Limb (tissue), 2 donors: ENCODE measurements at regions not wholly inside any gene's neighbourhood (a gene's known extent, or its start where the extent isn't known, plus 50 kb on each side); places are given as distances from the start of the nearest gene placed in this dataset.

Experiments used
- DNase-seq, 2 donors: peaks; one replicate each; pipeline ENCODE4 v3.0.0-alpha.2; 2016; ENCODE audit errors: extremely low spot score in 2 of 2

DNA sequence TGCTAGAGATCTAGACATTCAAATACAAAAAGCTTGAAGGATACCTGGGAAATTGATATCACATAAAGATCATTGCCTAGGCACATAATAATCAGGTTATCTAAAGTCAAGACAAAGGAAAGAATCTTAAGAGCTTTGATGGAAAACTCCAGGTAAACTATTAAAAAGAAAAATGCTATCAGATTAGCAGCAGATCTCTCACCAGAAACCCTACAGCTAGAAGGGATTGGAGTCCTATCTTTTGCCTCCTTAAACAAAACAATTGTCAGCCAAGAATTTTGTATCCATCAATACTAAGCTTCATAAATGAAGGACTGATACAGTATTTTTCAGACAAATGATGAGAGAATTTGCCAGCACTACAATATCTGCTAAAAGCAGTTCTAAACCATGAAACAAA, 682.4 kb upstream of the ATXN8OS start:
- no peak for DNase-seq

DNA sequence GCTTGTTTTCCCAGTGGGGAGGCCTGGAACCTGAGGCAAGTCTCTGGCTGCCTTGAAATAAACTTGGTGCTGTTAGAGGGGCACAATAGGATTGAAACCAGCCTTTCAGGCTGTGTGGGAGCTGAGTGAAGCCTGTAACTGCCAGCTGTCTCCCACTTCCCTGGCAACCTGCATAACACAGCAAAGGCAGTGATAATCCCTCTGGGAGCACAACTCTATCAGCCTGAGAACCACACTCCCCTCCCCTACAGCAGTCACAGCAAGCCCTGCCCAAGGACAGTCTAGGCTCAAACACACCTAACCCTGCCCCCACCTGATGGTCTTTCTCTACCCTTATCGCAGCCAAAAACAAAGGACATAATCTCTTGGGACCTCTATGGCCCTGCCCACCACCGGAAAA, 683.8 kb upstream of the ATXN8OS start:
- no peak for DNase-seq

DNA sequence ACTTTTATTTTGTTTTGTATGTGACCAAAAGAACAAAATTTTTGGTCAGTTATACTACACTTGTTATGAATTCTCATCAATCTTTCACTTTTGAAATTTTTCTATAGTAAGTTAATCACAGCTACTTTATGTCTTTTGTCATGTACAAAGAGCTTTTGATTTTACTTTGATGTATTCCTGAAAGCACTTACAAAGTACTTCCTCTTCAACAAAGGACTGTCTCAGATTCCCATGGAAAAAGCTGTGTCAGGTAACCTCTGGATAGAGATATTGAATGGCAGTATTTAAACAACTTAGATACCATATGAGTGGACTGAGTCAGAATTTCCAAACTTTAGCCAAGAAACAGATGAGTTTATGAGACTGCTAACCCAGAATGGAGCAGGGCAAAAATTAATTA, 689.3 kb upstream of the ATXN8OS start:
- DNase-seq: no peak

DNA sequence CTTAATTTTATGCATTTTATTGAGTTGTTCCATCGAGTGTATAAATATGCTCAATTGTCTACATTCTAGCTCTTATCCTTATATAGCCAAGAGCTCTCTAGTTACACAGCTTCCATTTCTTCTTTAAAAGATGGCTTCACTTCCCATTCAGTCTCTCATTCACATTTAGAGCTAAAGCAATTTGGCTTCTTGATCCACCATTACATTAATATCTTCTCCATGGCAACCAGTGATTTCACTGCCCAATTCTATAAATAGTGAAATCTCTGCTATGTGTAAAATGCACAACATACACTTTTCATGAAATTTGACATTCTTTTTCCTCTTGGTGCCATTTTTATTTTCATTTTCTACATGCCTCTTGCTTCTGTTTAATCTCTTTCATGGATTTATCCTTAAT, 696.9 kb upstream of the ATXN8OS start:
- no peak for DNase-seq

DNA sequence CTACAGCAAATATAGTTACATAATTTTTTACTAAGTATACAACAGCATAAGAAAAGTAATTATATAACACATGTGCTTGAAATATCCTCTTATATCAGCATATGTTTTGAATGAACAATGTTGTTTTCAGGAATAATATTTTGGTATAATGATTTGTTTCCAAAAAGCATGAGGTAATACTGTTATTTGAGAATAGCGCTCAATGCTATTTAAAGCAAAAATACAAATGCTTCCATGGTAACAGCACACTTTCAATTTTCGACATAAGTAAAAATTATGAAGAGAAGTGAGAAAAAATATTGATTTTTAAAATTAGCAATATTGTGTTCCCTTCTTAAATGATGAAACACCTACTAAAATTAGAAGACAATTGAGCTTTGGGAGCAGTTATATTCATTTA, 715.9 kb upstream of the ATXN8OS start:
- peak in 1 of 2 donors; percentile 11 for DNase-seq

DNA sequence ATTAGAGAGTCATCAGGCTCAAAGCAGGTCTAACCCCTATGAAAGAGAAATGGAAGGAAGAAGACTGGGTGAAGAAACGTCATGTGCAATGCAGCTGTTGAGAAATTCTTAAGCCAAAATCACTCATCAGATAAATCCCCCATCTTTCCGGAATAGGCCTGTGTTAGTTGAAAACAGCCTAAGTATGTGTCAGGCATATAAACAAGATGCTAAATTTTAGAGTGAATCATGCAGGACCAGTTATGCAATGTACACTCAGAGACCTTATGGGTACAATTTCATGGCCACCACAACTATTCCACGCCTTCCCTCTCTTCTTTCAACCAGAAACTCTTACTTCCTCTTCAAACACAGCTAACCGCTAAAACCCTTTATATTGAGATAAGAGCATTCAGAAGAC, 717.7 kb upstream of the ATXN8OS start:
- no peak for DNase-seq

DNA sequence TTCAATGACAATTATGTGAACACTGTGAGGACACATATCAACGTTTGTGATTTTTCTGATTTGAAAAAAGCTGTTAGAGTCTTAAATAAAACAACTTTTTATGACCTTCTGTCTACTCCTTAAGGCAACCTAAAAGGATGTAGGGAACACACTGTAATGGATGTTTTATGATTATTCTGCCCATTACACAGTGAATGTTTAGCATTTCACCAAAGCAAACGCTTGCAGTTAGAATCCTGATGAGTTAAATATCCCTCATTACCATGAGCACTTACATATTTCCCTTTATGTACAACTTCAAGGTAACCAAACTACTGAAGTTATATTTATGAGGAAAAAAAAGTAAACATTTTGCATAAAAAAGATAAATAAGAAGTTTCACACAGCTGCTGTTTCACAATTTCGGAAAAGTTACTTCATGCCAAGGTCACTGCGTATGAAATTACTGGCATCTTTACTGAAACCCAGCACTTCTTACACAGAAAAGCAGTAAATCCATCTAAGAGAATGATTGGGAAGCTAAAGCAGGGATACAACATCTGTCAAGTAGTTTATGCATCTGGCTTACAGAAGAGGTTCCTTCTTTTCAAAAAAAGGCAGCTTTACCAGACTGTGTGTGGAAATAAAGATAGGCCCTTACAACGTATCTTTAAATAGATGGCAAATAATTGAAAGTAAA, 733.7 kb upstream of the ATXN8OS start:
- peak in 1 of 2 donors; percentile 64 for DNase-seq

DNA sequence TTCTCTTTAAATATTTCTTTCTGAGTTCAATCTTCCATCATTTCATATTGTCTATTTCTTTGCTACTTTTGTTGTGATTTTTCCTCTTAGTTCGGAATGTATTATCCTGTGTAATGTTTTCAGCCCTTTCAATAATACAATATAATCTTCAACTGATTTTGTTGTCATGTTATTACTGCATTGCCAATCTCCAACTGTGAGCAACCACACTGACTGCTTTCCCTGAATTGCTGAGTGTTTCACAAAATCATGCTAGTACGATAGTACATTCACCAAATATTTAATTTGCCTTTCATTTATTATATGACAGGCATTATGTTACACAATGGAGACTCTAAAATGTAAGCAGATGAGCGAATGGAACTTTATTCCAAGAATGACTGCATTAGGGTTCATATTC, 744.3 kb upstream of the ATXN8OS start:
- DNase-seq: no peak

DNA sequence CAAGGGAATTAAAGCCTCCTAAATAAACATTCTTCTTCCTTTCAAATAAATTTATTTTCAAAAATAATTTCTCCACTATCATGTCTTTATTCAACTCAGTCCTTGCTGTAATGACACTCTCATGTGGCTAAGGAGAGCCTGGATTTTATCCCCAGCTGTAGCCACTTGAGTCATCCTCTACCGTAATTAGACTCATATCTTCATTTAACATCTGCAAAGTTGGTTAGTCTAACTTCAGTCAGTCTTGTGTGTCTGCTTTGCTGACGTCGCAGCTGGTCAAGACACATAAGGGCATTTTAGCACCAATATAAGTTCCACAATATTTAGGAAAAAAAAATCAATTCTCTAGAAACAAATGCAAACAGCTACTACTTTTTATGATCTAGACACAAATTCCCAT, 776.4 kb upstream of the ATXN8OS start:
- no peak for DNase-seq

DNA sequence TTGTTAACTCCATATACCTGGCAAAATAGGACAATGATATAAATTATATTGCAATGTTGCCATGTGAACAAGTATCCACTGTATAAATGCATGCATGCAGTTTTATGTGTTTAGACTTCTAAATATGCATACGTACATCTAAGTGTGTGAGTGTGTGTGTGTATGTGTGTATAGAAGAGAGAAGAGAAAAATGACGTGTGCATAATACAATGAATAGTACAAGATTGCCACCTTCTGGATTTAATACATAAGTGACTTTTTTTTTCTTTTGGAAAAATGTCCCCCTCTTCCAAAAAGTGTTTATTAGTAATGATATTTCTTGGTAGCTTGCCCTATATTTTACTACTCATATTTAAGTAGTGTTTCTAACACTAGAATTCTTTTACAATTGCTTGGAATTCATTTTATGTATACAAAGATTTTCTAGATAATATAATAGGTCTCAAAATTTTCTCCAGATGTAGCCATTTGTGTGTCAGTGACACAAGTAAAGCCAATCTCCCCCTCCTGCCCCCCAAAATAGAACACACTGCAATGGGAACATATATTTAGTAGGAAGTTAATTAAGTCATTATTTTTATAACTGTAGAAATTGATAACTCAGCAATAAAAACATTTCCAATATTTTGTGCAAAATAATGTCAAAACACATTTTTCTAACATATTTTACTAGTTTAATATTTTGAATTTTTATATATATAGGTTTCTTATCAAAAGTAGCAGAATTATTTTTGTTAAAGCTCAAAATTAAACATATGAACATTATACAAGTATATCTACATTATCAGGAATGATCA, 783.3 kb upstream of the ATXN8OS start:
- peak in 1 of 2 donors; percentile 55 for DNase-seq

DNA sequence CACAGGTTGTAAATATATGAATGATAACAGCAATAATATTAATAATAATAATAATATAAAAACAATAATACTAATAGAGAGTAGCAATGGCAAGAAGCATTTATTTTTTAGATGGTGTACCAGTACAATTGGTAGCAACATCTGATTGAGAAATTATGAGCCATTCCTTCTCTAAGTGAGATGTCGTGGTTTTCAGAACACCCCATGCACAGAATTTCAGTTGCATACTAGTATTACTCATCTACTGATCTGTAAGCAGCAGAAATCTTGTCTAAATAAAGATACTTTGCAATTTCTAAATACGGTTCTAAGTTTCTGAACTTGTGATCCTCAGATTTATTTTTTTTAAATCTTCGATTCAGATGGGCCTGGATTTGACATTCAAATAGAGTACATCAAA, 788.0 kb upstream of the ATXN8OS start:
- no peak for DNase-seq

DNA sequence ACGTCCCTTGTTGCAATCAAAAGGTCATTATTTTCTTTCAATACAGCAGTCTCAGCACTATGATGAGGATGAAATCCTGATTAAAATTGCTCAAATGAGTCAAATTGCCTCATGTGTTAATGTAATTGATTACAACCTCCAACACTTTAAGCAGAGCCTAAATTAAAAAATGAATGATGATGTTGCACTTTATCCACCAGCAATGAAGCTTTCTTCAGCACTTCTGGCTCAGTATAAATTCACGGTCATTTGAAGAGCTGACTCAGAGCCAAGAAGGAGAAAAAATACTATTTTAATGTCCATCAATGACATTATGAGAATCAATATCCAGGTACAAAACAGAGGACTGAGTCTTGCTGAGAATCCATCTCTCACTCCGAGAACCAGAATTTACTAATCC, 792.6 kb upstream of the ATXN8OS start:
- no peak for DNase-seq

DNA sequence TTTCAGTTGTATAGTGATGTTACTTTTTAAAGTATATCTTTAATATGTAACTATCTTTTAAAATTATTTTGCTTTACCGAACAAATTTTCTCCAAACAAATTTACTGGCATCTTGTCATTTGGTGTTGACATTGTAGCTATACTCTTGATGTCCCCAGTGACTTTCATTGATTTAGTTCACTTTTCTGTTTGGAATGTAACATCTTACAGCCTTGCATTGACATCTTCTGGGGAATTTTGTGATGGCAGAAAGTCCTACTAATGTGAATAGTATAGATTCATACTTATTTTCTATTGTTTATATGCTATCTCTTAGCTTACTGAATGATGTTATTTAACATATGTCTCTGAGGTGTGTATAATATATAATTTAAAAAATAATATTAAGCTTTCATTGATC, 800.9 kb upstream of the ATXN8OS start:
- DNase-seq: no peak

DNA sequence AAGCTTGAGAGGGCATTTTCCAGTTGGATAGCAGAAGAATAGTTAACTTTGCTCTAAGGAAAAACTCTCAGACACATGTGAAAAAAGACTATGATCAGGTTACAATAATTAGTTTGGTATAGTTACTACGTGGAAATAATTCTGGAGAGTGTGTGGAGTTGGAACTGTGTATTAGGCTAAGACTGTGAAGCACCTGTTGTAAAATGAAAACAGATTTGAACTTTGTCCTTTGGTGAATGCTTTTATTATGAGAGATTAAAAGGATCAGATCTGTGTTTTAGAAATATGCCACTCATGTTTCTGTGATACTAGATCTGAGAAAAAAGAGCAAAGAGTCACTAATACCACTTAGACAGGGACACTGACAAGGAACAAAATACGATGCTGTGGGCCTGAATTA, 807.5 kb upstream of the ATXN8OS start:
- no peak for DNase-seq

DNA sequence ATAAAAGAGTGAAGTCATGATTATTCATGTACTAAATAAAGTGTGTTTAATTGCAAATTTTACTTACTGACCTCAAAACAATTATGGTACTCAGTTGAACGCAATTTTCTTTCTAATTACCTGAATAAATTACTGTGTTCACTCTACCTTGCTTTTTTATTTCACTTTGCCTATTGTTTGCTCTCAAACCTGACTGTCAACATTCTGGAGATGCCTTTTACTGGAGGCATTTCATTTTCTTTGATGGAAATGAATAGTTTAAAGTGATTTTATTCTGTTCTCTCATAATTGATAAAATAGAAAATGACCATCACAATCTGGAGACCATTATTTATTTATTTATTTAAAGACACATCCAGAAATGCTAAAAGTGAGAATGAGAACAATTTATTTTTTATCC, 811.5 kb upstream of the ATXN8OS start:
- no peak for DNase-seq

DNA sequence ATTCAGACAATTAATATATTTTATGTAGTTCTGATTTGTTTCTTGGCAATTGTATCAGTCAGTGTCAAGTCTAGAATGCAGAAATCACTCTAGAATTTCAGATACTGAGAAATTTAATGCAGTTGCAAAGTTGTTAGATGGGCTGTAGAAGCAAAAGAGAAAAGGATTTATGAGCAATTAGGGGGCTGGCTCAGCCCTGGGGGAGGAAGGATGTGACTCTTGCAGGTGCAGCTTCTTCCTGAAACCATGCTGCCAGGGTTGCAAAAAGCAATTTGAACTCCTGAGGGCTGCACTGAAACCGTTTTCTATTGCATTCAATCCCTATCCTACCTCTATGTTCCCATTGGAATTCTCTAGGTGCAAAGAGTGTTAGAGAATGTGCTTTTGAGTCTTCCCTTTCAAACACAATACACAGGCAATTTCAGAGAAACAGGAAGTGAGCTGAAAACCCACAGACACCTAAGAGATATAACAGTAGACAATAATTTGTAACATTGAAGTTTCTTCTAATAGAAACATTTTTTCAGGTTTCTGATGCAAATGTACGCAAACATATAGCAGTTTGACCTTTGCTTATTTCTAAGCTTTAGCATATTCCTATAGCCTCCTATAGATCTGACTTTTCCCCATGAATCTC, 814.7 kb upstream of the ATXN8OS start:
- DNase-seq: no peak

DNA sequence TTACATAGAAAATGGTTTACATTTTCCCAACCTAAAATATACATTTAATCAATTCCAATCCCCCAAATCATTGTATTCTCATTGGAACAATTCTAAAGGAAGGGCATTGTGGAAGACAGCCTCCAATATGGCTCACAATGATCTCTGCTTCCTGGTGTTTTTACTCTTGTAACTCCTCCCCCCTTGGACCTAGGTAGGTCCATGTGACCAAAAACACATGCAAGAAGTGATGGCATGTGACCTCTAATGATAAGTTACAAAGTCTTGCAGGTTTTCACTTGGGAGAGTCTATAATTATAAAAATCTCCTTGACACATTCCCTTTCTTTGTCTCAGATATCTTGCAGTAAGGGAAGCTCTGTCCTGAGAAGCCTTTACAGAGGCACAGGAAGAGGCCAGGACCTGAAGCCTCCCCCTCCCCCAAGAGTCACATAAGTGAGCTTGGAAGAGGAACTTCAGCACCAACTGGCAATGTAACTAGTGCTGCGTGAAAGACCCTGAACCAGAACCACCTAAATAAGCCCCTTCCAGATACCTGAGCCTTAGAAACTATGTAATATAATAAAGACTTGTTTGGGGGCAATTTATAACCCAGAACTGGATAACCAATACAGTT, 816.2 kb upstream of the ATXN8OS start:
- no peak for DNase-seq

DNA sequence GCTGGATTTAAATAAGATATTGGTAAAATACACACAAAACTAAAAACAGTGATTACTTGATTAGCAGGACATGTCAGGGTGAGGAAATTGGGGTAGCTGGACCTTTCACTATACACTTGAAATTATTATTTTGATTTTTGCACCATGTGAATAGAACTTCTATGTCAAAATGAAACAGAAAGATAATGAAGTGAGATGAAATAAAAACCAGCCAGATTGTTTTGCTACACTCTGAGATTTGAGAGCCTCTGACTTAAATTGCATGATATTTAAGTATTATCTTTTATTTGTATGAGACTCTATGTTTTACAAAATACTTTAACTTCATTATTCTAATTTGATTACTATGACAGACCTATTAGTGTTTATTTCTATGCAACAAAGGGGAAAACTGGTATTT, 819.6 kb upstream of the ATXN8OS start:
- DNase-seq: no peak

DNA sequence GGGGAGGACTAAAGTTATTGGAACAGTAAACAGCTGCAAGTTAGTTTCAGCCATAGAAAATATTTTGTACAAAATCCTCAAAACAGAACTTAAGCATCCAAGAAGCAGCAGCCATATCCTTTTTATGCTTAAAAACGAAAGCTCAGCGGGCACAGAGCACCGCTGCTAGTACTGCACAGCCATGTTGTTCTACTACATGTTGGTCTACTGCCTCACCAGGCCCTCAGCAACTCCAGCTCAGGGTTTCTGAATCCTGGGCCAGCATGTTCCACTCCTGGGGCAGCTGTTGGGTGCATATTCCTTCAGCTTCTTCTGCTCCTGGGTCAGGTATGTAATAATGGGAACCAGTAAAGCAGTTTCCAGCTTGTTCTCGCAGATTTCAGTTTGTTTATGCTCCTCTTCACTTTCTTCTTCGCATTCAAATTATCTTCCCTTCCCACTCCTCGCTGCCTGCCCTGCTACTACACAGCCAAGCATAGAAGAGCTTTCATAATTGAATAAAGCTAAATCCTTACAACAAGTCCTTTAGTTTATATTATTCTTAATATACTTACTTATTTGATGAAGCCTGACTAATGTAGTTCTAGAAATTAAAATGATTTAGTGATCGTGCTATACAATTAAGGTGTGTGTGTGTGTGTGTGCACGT, 820.5 kb upstream of the ATXN8OS start:
- no peak for DNase-seq

DNA sequence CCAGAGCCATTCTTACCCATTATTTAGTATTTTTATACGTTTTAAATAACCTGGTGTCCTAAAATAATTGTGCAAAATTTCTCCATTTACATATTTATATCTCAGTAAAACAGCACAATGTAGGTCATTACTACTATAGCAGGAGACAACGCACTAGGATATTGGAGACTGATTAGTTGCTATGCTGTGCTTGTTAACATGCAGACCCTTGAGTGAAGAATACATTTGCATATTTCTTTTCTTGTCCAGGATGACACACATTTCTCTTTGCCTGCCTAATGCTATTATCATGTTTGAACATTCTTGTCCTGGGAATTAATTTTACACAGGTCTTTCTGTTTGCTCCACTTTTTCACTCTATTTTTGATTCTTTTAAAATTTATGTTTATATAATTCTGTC, 823.8 kb upstream of the ATXN8OS start:
- DNase-seq: no peak

DNA sequence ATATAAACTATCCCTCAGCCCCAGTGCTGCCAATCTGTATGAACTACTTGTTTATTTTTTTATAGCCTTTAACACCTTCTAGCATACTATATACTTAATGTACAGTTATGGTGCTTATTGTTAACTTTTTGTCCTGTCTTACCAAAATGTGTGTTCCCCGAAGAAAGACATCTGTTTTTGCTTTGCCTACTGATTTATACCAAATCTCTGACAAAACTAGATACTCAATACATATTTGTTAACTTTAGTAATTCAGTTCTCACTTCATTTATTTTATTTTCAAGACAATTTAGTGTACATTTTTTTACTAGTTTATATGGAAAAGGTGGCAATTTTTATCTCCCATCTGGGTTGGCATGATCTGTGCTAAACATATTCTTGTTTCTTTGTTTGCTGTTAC, 824.3 kb upstream of the ATXN8OS start:
- no peak for DNase-seq

DNA sequence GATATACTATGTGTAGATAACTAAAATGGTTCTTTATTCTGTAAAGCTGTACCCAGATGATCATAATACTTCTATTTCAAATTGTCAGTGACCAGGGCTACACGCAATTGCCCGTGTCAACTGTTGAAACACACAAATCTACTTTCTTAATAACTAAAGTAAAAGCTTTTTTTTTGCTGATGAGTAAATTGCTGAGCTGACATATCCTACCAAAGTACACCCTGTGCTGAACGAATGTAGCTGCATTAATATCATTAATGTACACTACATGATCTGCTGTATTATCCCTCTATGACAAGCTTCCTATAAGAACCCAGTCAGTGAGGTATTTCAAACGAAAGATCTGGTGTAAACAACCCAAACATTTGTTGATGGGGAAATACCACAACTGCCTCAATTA, 827.2 kb upstream of the ATXN8OS start:
- DNase-seq: no peak
